ENCODE measurements at regions not wholly inside any gene's neighbourhood (a gene's known extent, or its start where the extent isn't known, plus 50 kb on each side); places are given as distances from the start of the nearest gene placed in this dataset.

DNA sequence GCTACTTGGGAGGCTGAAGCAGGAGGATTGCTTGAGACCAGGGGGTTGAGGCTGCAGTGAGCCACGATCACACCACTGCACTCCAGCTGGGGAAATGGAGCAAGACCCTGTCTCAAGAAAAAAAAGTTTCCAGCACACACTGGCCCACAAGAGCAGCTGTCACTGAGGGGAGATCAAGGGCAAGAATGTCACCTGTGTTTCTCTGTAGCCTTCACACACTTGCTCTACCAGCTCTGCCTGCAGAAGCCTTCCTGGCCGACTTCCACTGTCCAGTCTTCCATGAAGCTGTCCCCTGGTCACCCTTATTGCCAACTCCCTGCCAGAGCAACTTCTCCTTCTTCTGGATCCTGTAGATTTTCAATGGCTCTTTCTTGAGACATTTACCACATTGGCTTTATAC is 158.0 kb downstream of the KCTD15 start:
- TF ChIP-seq YY1 (IDR thresholded peaks at IDR 0.05; ENCODE audit: insufficient read depth, insufficient read length) (no peak), ZNF274 (IDR thresholded peaks at IDR 0.05; ENCODE audit: low read depth, low read length) (no peak)
